Endothelial cell (in vitro differentiated cells): ENCODE measurements at regions not wholly inside any gene's neighbourhood (a gene's known extent, or its start where the extent isn't known, plus 50 kb on each side); places are given as distances from the start of the nearest gene placed in this dataset.
"Not testable (repeated sequence)": the region's sequence is repeated elsewhere in the genome, so short reads cannot be mapped to it uniquely, and the experiment has no call there.

Source experiments
- DNase-seq: peaks from one replicate; pipeline ENCODE4 v3.0.0; 2021; ENCODE audit warnings: low spot score
- H3K27ac Mint-ChIP-seq: one replicate; pipeline ENCODE4 v1.8.0; 2021; ENCODE audit warnings: mixed read lengths, inconsistent platforms; ENCODE audit not compliant: unreplicated experiment
- H3K27me3 Mint-ChIP-seq: one replicate; pipeline ENCODE4 v1.8.0; 2021; ENCODE audit warnings: mild to moderate bottlenecking, moderate library complexity, mixed read lengths, inconsistent platforms; ENCODE audit not compliant: unreplicated experiment
- H3K36me3 Mint-ChIP-seq: one replicate; pipeline ENCODE4 v1.8.0; 2021; ENCODE audit warnings: mild to moderate bottlenecking, low read depth, mixed read lengths, inconsistent platforms; ENCODE audit not compliant: unreplicated experiment
- H3K4me1 Mint-ChIP-seq: one replicate; pipeline ENCODE4 v1.8.0; 2021; ENCODE audit warnings: mild to moderate bottlenecking, mixed read lengths, inconsistent platforms; ENCODE audit not compliant: unreplicated experiment
- H3K4me3 Mint-ChIP-seq: one replicate; pipeline ENCODE4 v1.8.0; 2021; ENCODE audit warnings: mild to moderate bottlenecking, mixed read lengths, inconsistent platforms; ENCODE audit not compliant: unreplicated experiment
- H3K9me3 Mint-ChIP-seq: one replicate; pipeline ENCODE4 v1.8.0; 2021; ENCODE audit warnings: mixed read lengths, inconsistent platforms; ENCODE audit not compliant: unreplicated experiment
- CTCF ChIP-seq: fragments of 200-600 bp; sonication (generic); IDR thresholded peaks from one replicate; pipeline ENCODE4 v1.5.0; 2021; ENCODE audit warnings: antibody characterized with exemption; ENCODE audit not compliant: unreplicated experiment

- H3K27ac Mint-ChIP-seq: no peak overlapping the region
Observed at GRCh38 chr1:143652744-143653428, 318.9 kb downstream of the FAM72C start.

GRCh38 chr1:143652187-143652586 lies 319.6 kb downstream of the FAM72C start:
- Mint-ChIP-seq H3K27me3 (peaks cover 4% of the 10 kb centered on the region), H3K4me1 (no peaks in the 10 kb centered on the region), H3K4me3 (no peak overlapping the region), H3K27ac (no peak overlapping the region), H3K9me3 (no peaks in the 10 kb centered on the region), H3K36me3 (no peaks in the 10 kb centered on the region)
- TF ChIP-seq CTCF: no peak
- no peak for DNase-seq

More at GRCh38 chr1:143652744-143653428, 318.9 kb downstream of the FAM72C start:
- no peaks in the 10 kb centered on the region for H3K36me3 Mint-ChIP-seq
- TF ChIP-seq CTCF: no peak
- no peaks in the 10 kb centered on the region for H3K9me3 Mint-ChIP-seq
- no peaks in the 10 kb centered on the region for H3K4me1 Mint-ChIP-seq
- no peak for DNase-seq
- H3K27me3 Mint-ChIP-seq: peaks cover 4% of the 10 kb centered on the region
- H3K4me3 Mint-ChIP-seq: no peak overlapping the region

DNA sequence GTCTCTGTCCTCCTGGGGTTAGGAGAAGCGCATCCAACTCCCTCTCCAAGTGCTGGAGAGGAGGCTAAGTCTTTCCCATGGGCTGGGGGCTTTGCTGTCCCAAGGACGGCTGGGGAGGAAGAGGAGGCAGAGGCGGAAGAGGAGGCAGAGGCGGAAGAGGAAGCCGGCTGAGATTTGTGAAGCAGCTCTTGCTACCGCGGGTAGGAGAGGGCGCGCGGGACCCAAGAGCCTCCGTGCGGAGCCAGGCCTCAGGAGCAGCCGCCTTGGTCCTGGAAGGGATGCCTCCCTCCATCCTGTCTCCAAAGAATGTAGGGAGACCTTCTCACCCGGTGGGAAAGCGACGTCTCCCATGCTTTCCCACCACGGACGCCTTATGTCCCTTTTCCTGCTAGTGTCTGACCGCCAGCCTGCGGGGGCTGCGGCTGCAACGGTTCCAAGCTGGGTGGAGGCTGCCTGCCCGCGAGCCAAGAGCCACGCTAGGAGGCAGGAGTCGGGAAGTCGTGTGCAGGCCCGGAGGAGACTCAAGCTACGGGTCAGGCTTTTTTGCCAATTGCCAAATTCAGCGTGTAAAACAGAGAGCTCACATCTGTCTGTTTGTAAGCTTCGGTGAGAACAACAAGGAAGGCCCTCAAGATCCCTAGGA lies 320.3 kb downstream of the FAM72C start:
- no peak for TF ChIP-seq CTCF
- Mint-ChIP-seq H3K27me3 (peaks cover 4% of the 10 kb centered on the region), H3K4me1 (no peaks in the 10 kb centered on the region), H3K36me3 (no peaks in the 10 kb centered on the region), H3K27ac (no peak overlapping the region), H3K9me3 (no peaks in the 10 kb centered on the region), H3K4me3 (no peak overlapping the region)
- no peak for DNase-seq

DNA sequence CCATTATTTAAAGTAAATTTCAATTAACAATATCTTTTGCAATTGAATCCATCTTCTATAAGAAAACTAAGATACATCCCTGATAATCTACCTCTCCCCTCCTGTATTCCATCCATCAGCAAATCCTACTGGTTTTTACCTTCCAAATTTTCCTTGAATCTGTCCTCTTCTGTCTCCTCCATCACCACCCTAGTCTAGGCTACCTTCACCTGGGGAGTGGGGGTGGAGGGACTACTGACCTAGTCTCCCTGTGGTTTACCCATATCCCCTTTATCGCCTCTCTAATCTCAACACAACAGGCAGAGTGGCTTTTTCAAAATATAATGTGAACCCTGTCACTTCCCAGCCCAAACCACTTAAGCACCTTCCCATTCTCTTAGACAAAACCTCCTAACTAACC lies 327.8 kb downstream of the FAM72C start:
- not testable (repeated sequence) for H3K4me1 Mint-ChIP-seq, H3K9me3 Mint-ChIP-seq, H3K27me3 Mint-ChIP-seq, H3K4me3 Mint-ChIP-seq, DNase-seq, H3K27ac Mint-ChIP-seq, H3K36me3 Mint-ChIP-seq

GRCh38 chr1:143643148-143643885 lies 328.5 kb downstream of the FAM72C start:
- Mint-ChIP-seq H3K9me3 (no peaks in the 10 kb centered on the region), H3K4me3 (peak overlapping the region; percentile 25), H3K27ac (no peak overlapping the region), H3K4me1 (no peaks in the 10 kb centered on the region), H3K36me3 (no peaks in the 10 kb centered on the region), H3K27me3 (peaks cover 5% of the 10 kb centered on the region)
- no peak for DNase-seq
- TF ChIP-seq CTCF: no peak
